NCI-H1436 (cell line): ENCODE measurements at regions not wholly inside any gene's neighbourhood (a gene's known extent, or its start where the extent isn't known, plus 50 kb on each side); places are given as distances from the start of the nearest gene placed in this dataset.

Experiments used
- DNase-seq: peaks from one replicate; lab custom pipeline; 2025; lab: John Stamatoyannopoulos, UW

- no peak for DNase-seq
Measured at GRCh38 chr17:33778505-33779233, 476.4 kb upstream of the CCL2 start.

- DNase-seq, result peak; percentile 21
Measured at GRCh38 chr17:33779234-33779591, 475.9 kb upstream of the CCL2 start.

GRCh38 chr17:33785281-33785680 is 469.8 kb upstream of the CCL2 start:
- DNase-seq, result no peak

- DNase-seq, result no peak
Measured at GRCh38 chr17:33786478-33786877, 468.6 kb upstream of the CCL2 start.

GRCh38 chr17:33789658-33790057 is 465.4 kb upstream of the CCL2 start:
- no peak for DNase-seq

DNA sequence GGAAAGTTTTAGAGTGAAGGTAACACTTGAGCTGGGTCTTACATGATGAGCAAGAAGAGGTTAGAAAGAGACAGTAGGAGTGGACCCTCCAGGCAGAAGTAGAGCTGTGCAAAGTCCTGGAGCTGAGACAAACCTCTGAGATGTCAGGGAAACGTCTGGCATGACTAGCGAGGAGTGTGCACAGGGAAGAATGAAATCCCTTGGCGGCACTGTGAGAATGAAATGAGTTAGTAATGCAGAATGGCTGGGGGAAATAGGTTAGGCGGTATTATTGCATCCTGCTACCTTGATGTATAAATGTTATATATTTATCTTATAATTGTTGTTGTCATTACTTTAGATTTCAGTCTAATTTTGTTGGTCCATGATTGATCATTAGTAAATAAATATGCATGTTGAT is 457.9 kb upstream of the CCL2 start:
- no peak for DNase-seq

- DNase-seq, result no peak
Measured at GRCh38 chr17:33798308-33798707, 456.8 kb upstream of the CCL2 start.

DNA sequence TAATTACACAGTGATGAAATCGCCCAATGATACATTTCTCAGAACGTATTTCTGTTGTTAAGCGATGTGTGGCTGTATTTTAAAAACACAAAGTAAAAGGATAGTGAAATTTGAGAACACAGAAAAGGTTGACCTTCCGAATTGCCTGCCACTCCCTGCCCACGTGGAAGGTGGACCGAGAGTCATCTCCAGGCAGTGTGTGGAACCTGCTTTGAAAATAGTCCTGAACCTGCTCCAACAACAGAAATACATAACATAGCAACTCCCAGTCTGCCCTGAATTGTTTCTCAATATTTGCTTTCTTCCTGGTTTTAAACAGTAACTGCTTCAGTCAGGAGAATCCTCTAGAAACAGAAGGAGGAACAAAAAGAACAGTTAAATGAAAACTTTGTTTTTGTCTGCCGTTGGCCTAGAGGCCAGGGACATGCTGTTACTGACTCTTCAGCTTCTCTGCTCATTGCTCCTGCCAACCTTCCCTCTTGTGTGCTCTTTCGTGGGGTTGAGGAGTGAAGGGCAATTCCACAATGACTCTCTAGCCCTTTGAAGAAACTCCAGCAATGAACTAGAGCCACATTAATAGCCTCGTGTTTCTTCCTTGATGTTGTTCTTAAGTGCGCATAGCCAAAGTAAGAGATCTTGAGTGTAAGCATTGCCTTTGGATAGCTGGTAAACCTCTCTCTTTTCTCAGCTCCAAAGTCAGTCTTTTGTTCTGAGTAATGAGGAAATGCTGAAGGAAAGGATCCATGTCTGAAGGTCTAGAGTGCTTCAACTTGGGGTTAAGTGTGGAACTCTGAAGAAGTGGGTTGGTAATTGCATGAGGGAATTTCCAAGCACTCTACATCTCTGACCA is 452.5 kb upstream of the CCL2 start:
- no peak for DNase-seq

DNA sequence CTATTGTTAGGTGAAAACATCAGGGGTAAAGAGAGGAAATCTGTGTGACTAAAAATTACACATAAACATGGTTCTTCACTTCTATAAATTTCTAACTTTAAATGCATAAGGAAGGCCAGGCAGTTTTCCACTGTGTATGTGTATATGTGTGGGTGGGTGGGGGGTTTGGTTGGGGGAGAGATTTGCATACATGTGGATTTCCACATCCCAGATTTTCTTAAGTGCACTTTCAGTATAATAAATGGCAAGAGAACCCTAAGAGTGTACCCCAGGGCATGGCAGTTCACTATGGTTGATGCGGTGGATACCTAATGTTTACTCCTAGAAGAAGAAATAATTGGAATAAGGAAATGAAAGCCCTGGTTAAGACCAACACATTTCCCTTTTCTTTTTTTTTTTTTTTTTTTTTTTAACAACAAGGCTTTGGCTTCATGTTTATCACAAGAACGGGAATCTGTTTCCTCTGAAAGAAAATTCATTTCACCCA is 451.8 kb upstream of the CCL2 start:
- no peak for DNase-seq

GRCh38 chr17:33803686-33804085 is 451.4 kb upstream of the CCL2 start:
- no peak for DNase-seq

DNA sequence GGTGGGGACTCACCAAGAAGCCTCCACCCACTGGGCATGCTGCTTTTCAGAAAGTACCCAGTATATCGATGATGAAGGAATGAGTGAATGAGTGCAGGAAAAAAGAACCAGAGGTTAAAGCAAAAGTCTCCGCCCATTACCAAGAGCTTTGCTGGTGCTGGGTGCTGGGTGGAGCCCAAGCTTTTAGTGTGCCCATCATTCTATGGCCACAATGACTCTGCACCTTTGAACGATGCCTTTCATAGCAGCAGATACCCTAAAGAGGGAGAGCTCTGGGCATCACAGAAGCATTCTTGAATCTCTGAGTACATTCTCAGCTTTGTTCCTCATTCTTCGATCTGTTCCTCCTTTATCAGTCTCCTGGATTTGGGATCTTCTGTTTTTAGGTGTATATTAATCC is 450.7 kb upstream of the CCL2 start:
- DNase-seq, result no peak

DNA sequence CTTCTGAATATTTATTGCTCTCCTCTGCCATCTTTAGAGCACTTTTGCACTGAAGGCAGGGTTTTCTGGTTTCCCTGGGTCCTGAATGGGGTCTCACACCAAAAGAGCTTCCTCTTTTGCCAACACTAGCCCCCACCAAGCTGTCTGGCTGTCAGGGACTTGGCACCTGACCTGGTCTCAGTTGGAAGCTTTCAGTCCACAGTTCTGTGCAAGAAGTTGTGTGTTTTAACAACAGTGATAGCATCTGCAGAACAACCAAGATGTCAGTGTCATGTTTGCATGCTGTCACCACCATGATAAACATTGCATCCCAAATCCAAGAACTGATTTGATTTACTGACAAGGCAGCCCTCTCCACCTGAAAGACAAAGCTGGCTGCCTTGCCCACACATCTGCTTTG is 448.5 kb upstream of the CCL2 start:
- DNase-seq, result no peak

- DNase-seq, result no peak
Measured at GRCh38 chr17:33809748-33810147, 445.3 kb upstream of the CCL2 start.

GRCh38 chr17:33811004-33811760 is 443.9 kb upstream of the CCL2 start:
- no peak for DNase-seq

- no peak for DNase-seq
Measured at GRCh38 chr17:33811984-33812577, 443.0 kb upstream of the CCL2 start.

GRCh38 chr17:33814852-33815251 is 440.2 kb upstream of the CCL2 start:
- DNase-seq, result no peak

- no peak for DNase-seq
Measured at GRCh38 chr17:33816036-33816435, 439.0 kb upstream of the CCL2 start.

GRCh38 chr17:33816842-33817617 is 438.1 kb upstream of the CCL2 start:
- no peak for DNase-seq

- DNase-seq, result no peak
Measured at GRCh38 chr17:33819539-33819938, 435.5 kb upstream of the CCL2 start.

GRCh38 chr17:33832262-33832661 is 422.8 kb upstream of the CCL2 start:
- no peak for DNase-seq

DNA sequence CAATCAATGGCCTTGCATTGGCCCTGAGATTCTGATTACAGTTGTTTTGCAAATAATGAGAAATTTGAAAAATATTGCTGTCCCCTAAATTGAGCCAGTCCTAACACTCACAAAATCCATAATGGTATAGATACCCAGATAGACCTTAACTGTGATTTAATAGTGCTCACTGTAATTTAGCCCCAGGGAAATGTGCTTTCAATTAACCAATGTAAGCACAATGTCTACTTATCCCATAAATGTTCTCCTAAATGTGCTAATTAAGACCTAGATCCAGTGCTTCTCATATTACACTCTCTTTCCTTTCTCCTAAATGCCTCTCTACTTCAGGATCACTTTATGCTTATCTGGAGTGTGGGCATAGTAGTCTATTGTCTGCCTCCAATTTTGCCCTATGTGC is 417.8 kb upstream of the CCL2 start:
- DNase-seq, result peak; percentile 12
